GM12878 (cell line): ENCODE measurements at regions not wholly inside any gene's neighbourhood (a gene's known extent, or its start where the extent isn't known, plus 50 kb on each side); places are given as distances from the start of the nearest gene placed in this dataset.

Experiments used
- ATAC-seq: fragments of 200-7000 bp; cut with Tn5 transposase; 3 replicates; pipeline ENCODE4 v1.9.1; 2020; ENCODE audit warnings: mild to moderate bottlenecking, moderate library complexity
- BruUV-seq: library from RNA; stranded (reverse); fragments of 400-500 nt; replicated peaks from 2 replicates; lab custom pipeline; 2021; lab: Mats Ljungman, UMichigan
- CTCF ChIA-PET: fragments of 300-600 bp; sonication (Branson Sonifier 250); formaldehyde crosslinking; extraction: SDS; loops from one replicate; lab custom pipeline; 2021; ENCODE audit warnings: inconsistent platforms; lab: Yijun Ruan, JAX
- POLR2A ChIA-PET: fragments of 350-600 bp; formaldehyde crosslinking; extraction: SDS; loops from one replicate; lab custom pipeline; 2021; ENCODE audit warnings: inconsistent platforms; lab: Charles Lee
- RAD21 ChIA-PET: fragments of 300-600 bp; sonication (Branson Sonifier 250); formaldehyde crosslinking; loops from one replicate; lab custom pipeline; 2023; ENCODE audit warnings: antibody characterized with exemption; ENCODE audit not compliant: unreplicated experiment; lab: Charles Lee
- SMC1A ChIA-PET: fragments of 300-600 bp; sonication (Branson Sonifier 250); formaldehyde crosslinking; loops from one replicate; lab custom pipeline; 2023; ENCODE audit not compliant: unreplicated experiment, uncharacterized antibody; lab: Charles Lee
- DNase-seq: peaks from one replicate; pipeline ENCODE4 v3.0.0-alpha.2; 2011; ENCODE audit warnings: low read depth, low spot score
- FAIRE-seq: peaks from 3 replicates; lab custom pipeline; 2011; peaks lifted over from hg19 to GRCh38; lab: Jason Lieb, UNC
- H2AFZ ChIP-seq: 2 replicates; pipeline ENCODE4 v1.6.0; 2011; ENCODE audit warnings: low read depth, low read length, control low read depth; ENCODE audit not compliant: control insufficient read depth
- H3K27ac ChIP-seq: 2 replicates; pipeline ENCODE4 v1.5.1; 2011; ENCODE audit warnings: control low read depth; ENCODE audit not compliant: control insufficient read depth, insufficient read depth
- H3K27me3 ChIP-seq, 2 experiments: replicated peaks in 1 of 2; 2 replicates each; pipeline versions ENCODE4 v1.6.0 to v1.6.1; 2011; ENCODE audit warnings: low read length in 1 of 2; ENCODE audit not compliant: control insufficient read depth in 2 of 2, insufficient read depth in 2 of 2
- H3K36me3 ChIP-seq, 2 experiments: 2 replicates each; pipeline ENCODE4 v1.5.1; 2011; ENCODE audit warnings: low read length in 1 of 2; ENCODE audit not compliant: control insufficient read depth in 2 of 2, insufficient read depth in 2 of 2
- H3K4me1 ChIP-seq: 2 replicates; pipeline ENCODE4 v1.6.1; 2011; ENCODE audit warnings: mild to moderate bottlenecking, low read length, moderate library complexity, mixed read lengths; ENCODE audit not compliant: control insufficient read depth, insufficient read depth
- H3K4me2 ChIP-seq: 2 replicates; pipeline ENCODE4 v1.6.0; 2011; ENCODE audit warnings: control low read depth; ENCODE audit not compliant: control insufficient read depth, insufficient read depth
- H3K4me3 ChIP-seq: fragments of 200-600 bp; sonication (generic); 2 replicates; pipeline ENCODE4 v1.5.1; 2016
- H3K79me2 ChIP-seq: 2 replicates; pipeline ENCODE4 v1.6.0; 2011; ENCODE audit warnings: low read length; ENCODE audit not compliant: control insufficient read depth, insufficient read depth
- H3K9ac ChIP-seq: 2 replicates; pipeline ENCODE4 v1.8.0; 2011; ENCODE audit warnings: low read length, control low read depth, mixed read lengths; ENCODE audit not compliant: control insufficient read depth, insufficient read depth
- H3K9me3 ChIP-seq: replicated peaks from 3 replicates; pipeline ENCODE4 v1.5.1; 2011; ENCODE audit warnings: mild to moderate bottlenecking, low read length; ENCODE audit not compliant: control insufficient read depth, insufficient read depth
- H4K20me1 ChIP-seq: 2 replicates; pipeline ENCODE4 v1.6.0; 2011; ENCODE audit not compliant: control insufficient read depth, insufficient read depth
- HCFC1 ChIP-seq: fragments of 150-350 bp; IDR thresholded peaks from 2 replicates; pipeline ENCODE4 v1.6.1; 2014; ENCODE audit warnings: low read length
- HDGF ChIP-seq: fragments of 450-650 bp; IDR thresholded peaks from 2 replicates; pipeline ENCODE4 v1.6.1; 2016; ENCODE audit warnings: antibody characterized with exemption
- MEF2B ChIP-seq: fragments of 450-650 bp; IDR thresholded peaks from 2 replicates; pipeline ENCODE4 v1.6.1; 2018; ENCODE audit warnings: mild to moderate bottlenecking, moderate library complexity; ENCODE audit not compliant: partially characterized antibody, poor library complexity, severe bottlenecking
- NR2C2 ChIP-seq: IDR thresholded peaks from 2 replicates; pipeline ENCODE4 v1.6.1; 2011; ENCODE audit warnings: borderline replicate concordance, low read depth; ENCODE audit not compliant: control insufficient read depth, insufficient read length
- PAX8 ChIP-seq: fragments of 450-650 bp; IDR thresholded peaks from 2 replicates; pipeline ENCODE4 v1.6.1; 2017; ENCODE audit warnings: mild to moderate bottlenecking, moderate library complexity
- PML ChIP-seq: IDR thresholded peaks from 2 replicates; pipeline ENCODE4 v1.6.1; 2012; ENCODE audit warnings: low read length, inconsistent platforms
- POLR2A ChIP-seq: IDR thresholded peaks from 2 replicates; pipeline ENCODE4 v1.6.1; 2011; ENCODE audit warnings: low read depth, mild to moderate bottlenecking, low read length
- RAD21 ChIP-seq: IDR thresholded peaks from 2 replicates; pipeline ENCODE4 v1.6.1; 2011; ENCODE audit warnings: mild to moderate bottlenecking, low read depth, low read length, moderate library complexity; ENCODE audit not compliant: insufficient read depth
- SMAD1 ChIP-seq: fragments of 450-650 bp; IDR thresholded peaks from 2 replicates; pipeline ENCODE4 v1.6.1; 2018; ENCODE audit warnings: mild to moderate bottlenecking, low read depth; ENCODE audit not compliant: partially characterized antibody
- SMARCA5 ChIP-seq: fragments of 450-650 bp; IDR thresholded peaks from 2 replicates; pipeline ENCODE4 v1.6.1; 2017; ENCODE audit warnings: mild to moderate bottlenecking
- SREBF1 ChIP-seq: IDR thresholded peaks from 2 replicates; pipeline ENCODE4 v1.6.1; 2012; ENCODE audit warnings: mild to moderate bottlenecking, low read length
- ZNF24 ChIP-seq: fragments of 450-650 bp; IDR thresholded peaks from 2 replicates; pipeline ENCODE4 v1.6.1; 2017; ENCODE audit warnings: antibody characterized with exemption, mild to moderate bottlenecking
- ZSCAN29 ChIP-seq: fragments of 450-650 bp; IDR thresholded peaks from 2 replicates; pipeline ENCODE4 v1.6.1; 2017; ENCODE audit warnings: mild to moderate bottlenecking, moderate library complexity
- WGBS: methylation state at CpG from one replicate; pipeline ENCODE4 v1.1.6; 2016; ENCODE audit warnings: low lambda C conversion rate; ENCODE audit not compliant: insufficient replicate concordance, insufficient coverage; ENCODE audit errors: missing lambda C conversion rate; 5-methylcytosine and 5-hydroxymethylcytosine counted together
- in situ Hi-C: fragments of 300-500 bp; cut with MboI; formaldehyde crosslinking; loops from 9 replicates; pipeline ENCODE4 v1.14.3; 2018; ENCODE audit warnings: mixed read lengths
- intact Hi-C: fragments of 100-400 bp; cut with micrococcal nuclease; formaldehyde crosslinking; loops from one replicate; pipeline ENCODE4 v1.14.2; 2022; ENCODE audit not compliant: unreplicated experiment
- TF ChIP-seq, protein P1 (sequence below): IDR thresholded peaks from 2 replicates; pipeline ENCODE4 v1.6.1; 2012; ENCODE audit warnings: mild to moderate bottlenecking, low read depth, low read length

DNA sequence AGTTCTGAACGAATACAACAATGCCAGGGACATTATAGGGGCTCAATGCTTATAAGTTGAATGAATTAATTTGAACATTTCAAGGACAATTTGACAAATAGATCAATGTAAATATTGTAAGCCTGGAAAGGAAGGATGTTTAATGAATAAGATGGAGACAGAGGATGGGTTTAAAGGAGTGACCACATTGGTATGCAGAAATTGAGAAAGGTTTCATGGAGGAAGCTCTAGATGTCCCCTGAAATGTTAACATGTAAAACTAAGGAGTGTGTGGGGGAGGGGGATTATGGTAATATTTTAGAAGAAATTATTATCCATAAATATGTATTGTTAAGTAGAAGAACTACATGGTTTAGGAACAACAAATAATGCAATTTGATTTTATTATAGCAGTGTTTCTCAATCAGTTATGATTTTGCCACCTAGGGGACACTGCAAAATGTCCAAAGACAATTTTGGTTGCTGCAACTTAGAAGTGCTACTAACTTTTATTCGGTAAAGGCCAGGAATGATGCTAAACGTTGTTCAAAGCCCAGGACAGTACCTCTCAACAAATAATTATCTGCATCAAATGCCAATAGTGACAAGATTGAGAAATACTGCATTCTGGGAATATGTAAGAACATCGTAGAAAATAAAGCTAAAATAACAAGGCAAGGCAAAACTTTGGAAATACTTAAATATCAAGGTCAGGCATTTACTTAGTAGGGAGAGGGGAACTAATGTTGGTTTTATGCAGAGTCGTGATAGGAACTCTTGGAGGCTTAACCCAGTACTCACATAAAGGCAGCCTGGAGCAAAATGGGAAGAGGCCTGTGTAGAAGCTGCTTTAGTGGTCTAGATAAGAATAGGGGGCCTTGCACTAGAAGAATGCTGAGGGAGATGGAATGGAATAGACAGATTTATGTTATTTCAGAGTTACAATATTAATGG lies 686.9 kb upstream of the CITED2 start:
- H4K20me1 ChIP-seq: no peaks in the 10 kb centered on the region
- TF ChIP-seq PAX8 (no peak), MEF2B (no peak), ZSCAN29 (no peak), SMAD1 (no peak), PML (no peak), NR2C2 (no peak)
- TF ChIP-seq, all 136 proteins: peak for 0
- no peak for FAIRE-seq
- BruUV-seq: no TSS peak
- RAD21 ChIA-PET: interaction anchor here (0.6 kb wide), 1 partner anchor 186 kb away, joined by 3 read pairs; no protein-coding TSS in a partner anchor
- no peak overlapping the region for H3K4me2 ChIP-seq
- SMC1A ChIA-PET: interaction anchor here (1.0 kb wide), 1 partner anchor 12 kb away, joined by 3 read pairs; no protein-coding TSS in a partner anchor
- no peaks in the 10 kb centered on the region for H3K27me3 ChIP-seq
- no peaks in the 10 kb centered on the region for H3K36me3 ChIP-seq
- no peaks in the 10 kb centered on the region for H3K4me1 ChIP-seq
- H3K9ac ChIP-seq: no peak overlapping the region
- intact Hi-C loops (no loop called here), in situ Hi-C loops (no loop called here)
- no peak overlapping the region for H3K27ac ChIP-seq
- H3K9me3 ChIP-seq: no peaks in the 10 kb centered on the region
- CTCF ChIA-PET: interaction anchor here (0.8 kb wide), 1 partner anchor 9 kb away, joined by 3 read pairs; no protein-coding TSS in a partner anchor
- WGBS: 10% methylated on average over 5 of the region's 5 CpGs
- H3K79me2 ChIP-seq: no peaks in the 10 kb centered on the region
- no peak overlapping the region for H3K4me3 ChIP-seq
- ATAC-seq: no peak
- H2AFZ ChIP-seq: no peak overlapping the region
- DNase-seq: no peak
- POLR2A ChIA-PET: no interaction called here

DNA sequence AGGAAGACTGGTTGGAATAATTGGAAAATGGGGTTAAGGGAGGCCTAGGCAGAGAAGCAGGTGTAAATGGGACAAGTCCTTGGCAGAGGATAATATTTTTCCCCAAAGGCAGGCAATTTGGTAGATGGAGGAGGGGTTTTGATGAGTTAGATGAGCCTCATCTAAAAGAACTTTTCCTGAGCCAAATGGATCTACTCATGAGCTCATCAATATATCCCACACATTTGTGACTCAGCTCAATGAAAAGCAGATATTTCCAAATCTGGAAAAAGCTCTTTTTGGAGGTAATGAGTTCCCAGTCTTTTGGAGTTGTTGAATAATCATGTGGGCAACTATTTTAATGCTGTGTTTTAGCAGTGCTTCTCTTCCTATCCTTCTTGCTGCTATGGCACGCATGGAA lies 685.5 kb upstream of the CITED2 start:
- in situ Hi-C loops: no loop called here
- ChIA-PET CTCF (no interaction called here), RAD21 (interaction anchor here (1.2 kb wide), 1 partner anchor 21 kb away, joined by 3 read pairs; no protein-coding TSS in a partner anchor)
- TF ChIP-seq SMARCA5: no peak
- TF ChIP-seq, protein P1, sequence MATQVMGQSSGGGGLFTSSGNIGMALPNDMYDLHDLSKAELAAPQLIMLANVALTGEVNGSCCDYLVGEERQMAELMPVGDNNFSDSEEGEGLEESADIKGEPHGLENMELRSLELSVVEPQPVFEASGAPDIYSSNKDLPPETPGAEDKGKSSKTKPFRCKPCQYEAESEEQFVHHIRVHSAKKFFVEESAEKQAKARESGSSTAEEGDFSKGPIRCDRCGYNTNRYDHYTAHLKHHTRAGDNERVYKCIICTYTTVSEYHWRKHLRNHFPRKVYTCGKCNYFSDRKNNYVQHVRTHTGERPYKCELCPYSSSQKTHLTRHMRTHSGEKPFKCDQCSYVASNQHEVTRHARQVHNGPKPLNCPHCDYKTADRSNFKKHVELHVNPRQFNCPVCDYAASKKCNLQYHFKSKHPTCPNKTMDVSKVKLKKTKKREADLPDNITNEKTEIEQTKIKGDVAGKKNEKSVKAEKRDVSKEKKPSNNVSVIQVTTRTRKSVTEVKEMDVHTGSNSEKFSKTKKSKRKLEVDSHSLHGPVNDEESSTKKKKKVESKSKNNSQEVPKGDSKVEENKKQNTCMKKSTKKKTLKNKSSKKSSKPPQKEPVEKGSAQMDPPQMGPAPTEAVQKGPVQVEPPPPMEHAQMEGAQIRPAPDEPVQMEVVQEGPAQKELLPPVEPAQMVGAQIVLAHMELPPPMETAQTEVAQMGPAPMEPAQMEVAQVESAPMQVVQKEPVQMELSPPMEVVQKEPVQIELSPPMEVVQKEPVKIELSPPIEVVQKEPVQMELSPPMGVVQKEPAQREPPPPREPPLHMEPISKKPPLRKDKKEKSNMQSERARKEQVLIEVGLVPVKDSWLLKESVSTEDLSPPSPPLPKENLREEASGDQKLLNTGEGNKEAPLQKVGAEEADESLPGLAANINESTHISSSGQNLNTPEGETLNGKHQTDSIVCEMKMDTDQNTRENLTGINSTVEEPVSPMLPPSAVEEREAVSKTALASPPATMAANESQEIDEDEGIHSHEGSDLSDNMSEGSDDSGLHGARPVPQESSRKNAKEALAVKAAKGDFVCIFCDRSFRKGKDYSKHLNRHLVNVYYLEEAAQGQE: no peak
- TF ChIP-seq HCFC1: no peak
- TF ChIP-seq ZNF24: no peak
- TF ChIP-seq POLR2A: no peak
- no peak for TF ChIP-seq RAD21
- TF ChIP-seq SREBF1: no peak
- no peak for TF ChIP-seq HDGF
- TF ChIP-seq, all 136 proteins: peak for 0
- intact Hi-C loops: loop anchor here (10.0 kb wide), 1 partner anchor 1505 kb away; no protein-coding TSS in a partner anchor
- H3K27me3 ChIP-seq: no peaks in the 10 kb centered on the region
- ChIA-PET POLR2A (no interaction called here), SMC1A (interaction anchor here (0.7 to 0.9 kb wide), 2 partner anchors 19 to 1489 kb away, joined by 3 read pairs; no protein-coding TSS in a partner anchor)
- ATAC-seq (no peak), DNase-seq (no peak), FAIRE-seq (no peak)
- H4K20me1 ChIP-seq: no peaks in the 10 kb centered on the region
- H3K27ac ChIP-seq: no peak overlapping the region
- BruUV-seq: no TSS peak
- H3K9me3 ChIP-seq: no peaks in the 10 kb centered on the region
- no peaks in the 10 kb centered on the region for H3K36me3 ChIP-seq
- 54% methylated on average over 1 of the region's 1 CpG for WGBS
- H3K4me3 ChIP-seq: no peak overlapping the region
- H3K9ac ChIP-seq: no peak overlapping the region
- no peak overlapping the region for H2AFZ ChIP-seq
- no peak overlapping the region for H3K4me2 ChIP-seq
- no peaks in the 10 kb centered on the region for H3K4me1 ChIP-seq
- H3K79me2 ChIP-seq: no peaks in the 10 kb centered on the region
